ENCODE measurements at regions not wholly inside any gene's neighbourhood (a gene's known extent, or its start where the extent isn't known, plus 50 kb on each side); places are given as distances from the start of the nearest gene placed in this dataset.
"Not testable (repeated sequence)": the region's sequence is repeated elsewhere in the genome, so short reads cannot be mapped to it uniquely, and the experiment has no call there.

DNA sequence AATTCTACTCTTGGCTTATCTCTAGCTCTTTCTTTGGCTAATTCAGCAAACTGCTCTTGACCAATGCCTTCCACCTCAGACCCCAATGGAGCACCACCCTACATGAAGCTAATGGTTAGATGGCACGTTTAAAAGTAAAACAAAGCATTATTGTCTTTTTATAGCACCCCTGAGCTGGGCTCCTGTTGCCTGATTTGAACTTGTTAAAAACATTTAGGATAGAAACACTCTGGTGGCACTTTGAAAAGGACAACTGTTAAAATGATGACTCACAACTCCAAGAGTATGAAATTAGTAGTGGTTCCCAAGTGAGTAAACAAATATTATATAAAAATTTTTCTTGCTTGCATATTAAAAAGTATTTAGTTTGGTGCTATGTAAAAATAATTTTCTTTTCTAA is 299.6 kb upstream of the DCN start:
- no peak for DNase-seq (ENCODE audit: low read depth)

DNA sequence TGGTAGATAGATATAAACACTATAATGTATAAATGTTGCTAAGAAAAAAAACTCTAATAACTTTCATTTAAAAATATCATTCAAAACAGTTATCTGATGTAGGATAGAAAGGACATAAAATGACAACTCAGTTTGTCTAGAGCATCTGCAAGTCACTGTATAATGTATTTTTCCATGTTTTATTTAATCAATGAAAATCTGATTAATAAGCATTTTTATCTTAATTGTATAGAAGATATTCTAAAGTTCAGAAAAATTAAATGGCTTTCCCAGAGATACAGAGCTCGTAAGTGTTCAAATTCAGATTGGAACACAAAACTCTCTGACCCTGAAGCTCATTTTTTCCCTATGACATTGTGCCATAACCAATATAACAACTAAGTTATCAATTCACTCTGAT is 295.9 kb upstream of the DCN start:
- no peak for TF ChIP-seq CTCF (IDR thresholded peaks at IDR 0.05; ENCODE audit: control insufficient read depth, extremely low read depth, insufficient read depth)
- DNase-seq (ENCODE audit: low read depth), result no peak
- no peak overlapping the region for H3K4me3 ChIP-seq (ENCODE audit: low read depth, low read length)

More for the DNA sequence above, 299.6 kb upstream of the DCN start:
- TF ChIP-seq CTCF (IDR thresholded peaks at IDR 0.05; ENCODE audit: control insufficient read depth, extremely low read depth, insufficient read depth), result no peak
- H3K4me3 ChIP-seq (ENCODE audit: low read depth, low read length), result no peak overlapping the region

DNA sequence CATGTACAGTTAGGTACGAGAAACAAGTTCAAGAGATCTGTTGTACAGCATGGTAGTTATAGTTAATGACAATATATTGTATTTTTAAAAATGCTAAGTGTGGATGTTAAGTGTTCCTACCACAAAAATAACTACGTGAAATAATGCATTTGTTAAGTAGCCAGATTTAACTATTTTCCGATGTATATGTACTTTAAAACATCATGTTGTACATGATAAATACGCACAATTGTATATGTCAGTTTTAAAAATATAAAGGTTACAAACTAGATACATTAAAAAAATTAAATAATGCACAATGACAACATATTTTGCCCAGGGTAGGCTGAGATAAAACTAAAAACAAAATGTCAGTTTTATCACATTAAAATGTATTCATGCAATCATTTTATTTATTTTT is 285.1 kb upstream of the DCN start:
- no peak for DNase-seq (ENCODE audit: low read depth)
- no peak overlapping the region for H3K4me3 ChIP-seq (ENCODE audit: low read depth, low read length)
- no peak for TF ChIP-seq CTCF (IDR thresholded peaks at IDR 0.05; ENCODE audit: control insufficient read depth, extremely low read depth, insufficient read depth)

DNA sequence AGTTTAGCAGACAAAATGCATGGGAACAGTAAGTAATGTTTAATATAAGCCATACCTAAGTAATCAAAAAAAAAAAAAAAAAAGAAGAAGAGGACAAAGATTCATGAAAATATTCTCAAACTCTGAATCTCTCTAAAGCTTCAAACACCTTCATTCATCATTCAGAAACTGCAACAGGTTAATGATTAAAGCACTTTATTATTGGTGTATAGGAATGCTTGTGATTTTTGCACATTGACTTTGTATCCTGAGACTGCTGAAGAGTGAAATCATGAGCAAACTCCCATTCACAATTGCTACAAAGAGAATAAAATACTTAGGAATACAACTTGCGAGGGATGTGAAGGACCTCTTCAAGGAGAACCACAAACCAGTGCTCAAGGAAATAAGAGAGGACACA is 278.4 kb upstream of the DCN start:
- H3K4me3 ChIP-seq (ENCODE audit: low read depth, low read length), result no peak overlapping the region
- no peak for DNase-seq (ENCODE audit: low read depth)
- no peak for TF ChIP-seq CTCF (IDR thresholded peaks at IDR 0.05; ENCODE audit: control insufficient read depth, extremely low read depth, insufficient read depth)

GRCh38 chr12:91460469-91460868 is 277.9 kb upstream of the DCN start:
- TF ChIP-seq CTCF (IDR thresholded peaks at IDR 0.05; ENCODE audit: control insufficient read depth, extremely low read depth, insufficient read depth), result no peak
- DNase-seq (ENCODE audit: low read depth), result no peak
- no peak overlapping the region for H3K4me3 ChIP-seq (ENCODE audit: low read depth, low read length)

DNA sequence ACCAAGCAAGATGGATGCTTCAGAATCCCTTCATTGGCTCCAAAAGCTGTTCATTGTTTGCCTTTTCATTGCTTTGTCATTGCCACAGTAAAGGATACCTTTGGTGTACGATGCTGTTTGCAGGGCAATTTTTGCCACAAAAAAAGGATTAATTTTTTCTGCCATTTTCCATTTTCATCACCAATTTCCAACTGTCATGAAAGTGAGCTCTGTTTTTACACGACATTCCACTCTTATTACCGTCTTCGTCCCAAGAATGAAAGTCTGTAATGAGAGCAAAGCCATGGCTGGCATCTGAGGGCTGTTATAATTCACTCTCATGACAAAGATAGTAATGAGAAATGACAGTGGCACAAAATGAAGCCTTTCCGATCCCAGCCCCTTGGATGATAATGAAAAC is 272.7 kb upstream of the DCN start:
- DNase-seq (ENCODE audit: low read depth), result no peak
- no peak for TF ChIP-seq CTCF (IDR thresholded peaks at IDR 0.05; ENCODE audit: control insufficient read depth, extremely low read depth, insufficient read depth)
- H3K4me3 ChIP-seq (ENCODE audit: low read depth, low read length), result no peak overlapping the region

GRCh38 chr12:91454179-91454578 is 271.6 kb upstream of the DCN start:
- no peak for TF ChIP-seq CTCF (IDR thresholded peaks at IDR 0.05; ENCODE audit: control insufficient read depth, extremely low read depth, insufficient read depth)
- no peak for DNase-seq (ENCODE audit: low read depth)
- no peak overlapping the region for H3K4me3 ChIP-seq (ENCODE audit: low read depth, low read length)

DNA sequence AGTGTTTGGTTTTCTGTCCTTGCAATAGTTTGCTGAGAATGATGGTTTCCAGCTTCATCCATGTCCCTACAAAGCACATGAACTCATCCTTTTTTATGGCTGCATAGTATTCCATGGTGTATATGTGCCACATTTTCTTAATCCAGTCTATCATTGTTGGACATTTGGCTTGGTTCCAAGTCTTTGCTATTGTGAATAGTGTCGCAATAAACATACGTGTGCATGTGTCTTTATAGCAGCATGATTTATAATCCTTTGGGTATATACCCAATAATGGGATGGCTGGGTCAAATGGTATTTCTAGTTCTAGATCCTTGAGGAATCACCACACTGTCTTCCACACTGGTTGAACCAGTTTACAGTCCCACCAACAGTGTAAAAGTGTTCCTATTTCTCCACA is 269.8 kb upstream of the DCN start:
- not testable (repeated sequence) for DNase-seq (ENCODE audit: low read depth); H3K4me3 ChIP-seq (ENCODE audit: low read depth, low read length)
